ENCODE measurements at regions not wholly inside any gene's neighbourhood (a gene's known extent, or its start where the extent isn't known, plus 50 kb on each side); places are given as distances from the start of the nearest gene placed in this dataset.

DNA sequence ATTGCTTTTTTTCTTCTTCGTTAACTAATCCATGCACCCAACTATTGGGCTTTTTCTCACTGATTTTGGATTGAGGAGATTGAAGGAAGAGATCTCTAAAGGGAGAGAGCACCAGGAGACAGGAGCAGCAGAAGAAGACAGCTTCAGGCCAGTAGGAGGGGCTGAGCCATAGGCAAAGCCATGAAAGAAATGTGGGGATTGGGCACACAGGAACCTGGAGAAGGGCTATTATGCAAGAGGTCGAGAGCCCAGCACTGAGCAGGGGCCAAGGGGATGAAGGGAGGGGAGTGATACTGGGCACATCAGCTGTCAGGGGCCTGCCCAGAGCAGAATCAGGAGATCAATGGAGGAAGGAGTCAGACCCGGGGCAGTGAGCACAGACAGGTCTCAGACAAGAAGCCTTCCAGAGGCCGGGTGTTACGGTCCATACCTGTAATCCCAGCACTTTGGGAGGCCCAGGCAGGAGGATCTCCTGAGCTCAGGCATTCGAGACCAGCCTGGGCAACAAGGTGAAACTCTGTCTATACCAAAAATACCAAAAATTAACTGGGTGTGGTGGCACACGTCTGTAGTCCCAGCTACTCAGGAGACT, 140.9 kb downstream of the BCOR start:
- TF ChIP-seq, protein P1, sequence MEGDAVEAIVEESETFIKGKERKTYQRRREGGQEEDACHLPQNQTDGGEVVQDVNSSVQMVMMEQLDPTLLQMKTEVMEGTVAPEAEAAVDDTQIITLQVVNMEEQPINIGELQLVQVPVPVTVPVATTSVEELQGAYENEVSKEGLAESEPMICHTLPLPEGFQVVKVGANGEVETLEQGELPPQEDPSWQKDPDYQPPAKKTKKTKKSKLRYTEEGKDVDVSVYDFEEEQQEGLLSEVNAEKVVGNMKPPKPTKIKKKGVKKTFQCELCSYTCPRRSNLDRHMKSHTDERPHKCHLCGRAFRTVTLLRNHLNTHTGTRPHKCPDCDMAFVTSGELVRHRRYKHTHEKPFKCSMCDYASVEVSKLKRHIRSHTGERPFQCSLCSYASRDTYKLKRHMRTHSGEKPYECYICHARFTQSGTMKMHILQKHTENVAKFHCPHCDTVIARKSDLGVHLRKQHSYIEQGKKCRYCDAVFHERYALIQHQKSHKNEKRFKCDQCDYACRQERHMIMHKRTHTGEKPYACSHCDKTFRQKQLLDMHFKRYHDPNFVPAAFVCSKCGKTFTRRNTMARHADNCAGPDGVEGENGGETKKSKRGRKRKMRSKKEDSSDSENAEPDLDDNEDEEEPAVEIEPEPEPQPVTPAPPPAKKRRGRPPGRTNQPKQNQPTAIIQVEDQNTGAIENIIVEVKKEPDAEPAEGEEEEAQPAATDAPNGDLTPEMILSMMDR (IDR thresholded peaks at IDR 0.05) = no peak
- no peak for TF ChIP-seq POLR2A (IDR thresholded peaks at IDR 0.05)

Measured in body of pancreas (tissue), 4 donors.